GM12878 (cell line): ENCODE measurements at regions not wholly inside any gene's neighbourhood (a gene's known extent, or its start where the extent isn't known, plus 50 kb on each side); places are given as distances from the start of the nearest gene placed in this dataset.

Experiments
- ATAC-seq: fragments of 200-7000 bp; cut with Tn5 transposase; 3 replicates; pipeline ENCODE4 v1.9.1; 2020; ENCODE audit warnings: mild to moderate bottlenecking, moderate library complexity
- BruUV-seq: library from RNA; stranded (reverse); fragments of 400-500 nt; replicated peaks from 2 replicates; lab custom pipeline; 2021; lab: Mats Ljungman, UMichigan
- CTCF ChIA-PET: fragments of 300-600 bp; sonication (Branson Sonifier 250); formaldehyde crosslinking; extraction: SDS; loops from one replicate; lab custom pipeline; 2021; ENCODE audit warnings: inconsistent platforms; lab: Yijun Ruan, JAX
- POLR2A ChIA-PET: fragments of 350-600 bp; formaldehyde crosslinking; extraction: SDS; loops from one replicate; lab custom pipeline; 2021; ENCODE audit warnings: inconsistent platforms; lab: Charles Lee
- RAD21 ChIA-PET: fragments of 300-600 bp; sonication (Branson Sonifier 250); formaldehyde crosslinking; loops from one replicate; lab custom pipeline; 2023; ENCODE audit warnings: antibody characterized with exemption; ENCODE audit not compliant: unreplicated experiment; lab: Charles Lee
- SMC1A ChIA-PET: fragments of 300-600 bp; sonication (Branson Sonifier 250); formaldehyde crosslinking; loops from one replicate; lab custom pipeline; 2023; ENCODE audit not compliant: unreplicated experiment, uncharacterized antibody; lab: Charles Lee
- DNase-seq: peaks from one replicate; pipeline ENCODE4 v3.0.0-alpha.2; 2011; ENCODE audit warnings: low read depth, low spot score
- FAIRE-seq: peaks from 3 replicates; lab custom pipeline; 2011; peaks lifted over from hg19 to GRCh38; lab: Jason Lieb, UNC
- H2AFZ ChIP-seq: 2 replicates; pipeline ENCODE4 v1.6.0; 2011; ENCODE audit warnings: low read depth, low read length, control low read depth; ENCODE audit not compliant: control insufficient read depth
- H3K27ac ChIP-seq: 2 replicates; pipeline ENCODE4 v1.5.1; 2011; ENCODE audit warnings: control low read depth; ENCODE audit not compliant: control insufficient read depth, insufficient read depth
- H3K27me3 ChIP-seq, 2 experiments: replicated peaks in 1 of 2; 2 replicates each; pipeline versions ENCODE4 v1.6.0 to v1.6.1; 2011; ENCODE audit warnings: low read length in 1 of 2; ENCODE audit not compliant: control insufficient read depth in 2 of 2, insufficient read depth in 2 of 2
- H3K36me3 ChIP-seq, 2 experiments: 2 replicates each; pipeline ENCODE4 v1.5.1; 2011; ENCODE audit warnings: low read length in 1 of 2; ENCODE audit not compliant: control insufficient read depth in 2 of 2, insufficient read depth in 2 of 2
- H3K4me1 ChIP-seq: 2 replicates; pipeline ENCODE4 v1.6.1; 2011; ENCODE audit warnings: mild to moderate bottlenecking, low read length, moderate library complexity, mixed read lengths; ENCODE audit not compliant: control insufficient read depth, insufficient read depth
- H3K4me2 ChIP-seq: 2 replicates; pipeline ENCODE4 v1.6.0; 2011; ENCODE audit warnings: control low read depth; ENCODE audit not compliant: control insufficient read depth, insufficient read depth
- H3K4me3 ChIP-seq: fragments of 200-600 bp; sonication (generic); 2 replicates; pipeline ENCODE4 v1.5.1; 2016
- H3K79me2 ChIP-seq: 2 replicates; pipeline ENCODE4 v1.6.0; 2011; ENCODE audit warnings: low read length; ENCODE audit not compliant: control insufficient read depth, insufficient read depth
- H3K9ac ChIP-seq: 2 replicates; pipeline ENCODE4 v1.8.0; 2011; ENCODE audit warnings: low read length, control low read depth, mixed read lengths; ENCODE audit not compliant: control insufficient read depth, insufficient read depth
- H3K9me3 ChIP-seq: replicated peaks from 3 replicates; pipeline ENCODE4 v1.5.1; 2011; ENCODE audit warnings: mild to moderate bottlenecking, low read length; ENCODE audit not compliant: control insufficient read depth, insufficient read depth
- H4K20me1 ChIP-seq: 2 replicates; pipeline ENCODE4 v1.6.0; 2011; ENCODE audit not compliant: control insufficient read depth, insufficient read depth
- ASH2L ChIP-seq: fragments of 300-600, 200-600 bp; sonication (generic); IDR thresholded peaks from 2 replicates; pipeline ENCODE4 v1.6.1; 2017; ENCODE audit warnings: low read depth, mild to moderate bottlenecking, borderline replicate concordance
- BMI1 ChIP-seq: fragments of 450-650 bp; IDR thresholded peaks from 2 replicates; pipeline ENCODE4 v1.6.1; 2016; ENCODE audit warnings: mild to moderate bottlenecking, moderate library complexity, borderline replicate concordance
- JUND ChIP-seq: IDR thresholded peaks from 2 replicates; pipeline ENCODE4 v1.6.1; 2012; ENCODE audit warnings: low read depth, mild to moderate bottlenecking, low read length, improper control_type of control experiment, moderate library complexity
- LARP7 ChIP-seq: fragments of 450-650 bp; IDR thresholded peaks from 2 replicates; pipeline ENCODE4 v1.6.1; 2017; ENCODE audit warnings: mild to moderate bottlenecking
- MEF2A ChIP-seq: IDR thresholded peaks from 2 replicates; pipeline ENCODE4 v1.6.1; 2011; ENCODE audit warnings: low read depth, mild to moderate bottlenecking, low read length, moderate library complexity; ENCODE audit not compliant: insufficient read depth
- POLR2AphosphoS5 ChIP-seq: IDR thresholded peaks from 2 replicates; pipeline ENCODE4 v1.6.1; 2011; ENCODE audit warnings: mild to moderate bottlenecking, low read length, inconsistent platforms
- RFX5 ChIP-seq: IDR thresholded peaks from 2 replicates; pipeline ENCODE4 v1.6.1; 2011; ENCODE audit warnings: low read depth, low read length, improper control_type of control experiment
- SREBF2 ChIP-seq: IDR thresholded peaks from 2 replicates; pipeline ENCODE4 v1.6.1; 2012; ENCODE audit warnings: mild to moderate bottlenecking, low read length
- TARDBP ChIP-seq: IDR thresholded peaks from 2 replicates; pipeline ENCODE4 v1.6.1; 2016; ENCODE audit warnings: borderline replicate concordance
- WGBS: methylation state at CpG from one replicate; pipeline ENCODE4 v1.1.6; 2016; ENCODE audit warnings: low lambda C conversion rate; ENCODE audit not compliant: insufficient replicate concordance, insufficient coverage; ENCODE audit errors: missing lambda C conversion rate; 5-methylcytosine and 5-hydroxymethylcytosine counted together
- in situ Hi-C: fragments of 300-500 bp; cut with MboI; formaldehyde crosslinking; loops from 9 replicates; pipeline ENCODE4 v1.14.3; 2018; ENCODE audit warnings: mixed read lengths
- intact Hi-C: fragments of 100-400 bp; cut with micrococcal nuclease; formaldehyde crosslinking; loops from one replicate; pipeline ENCODE4 v1.14.2; 2022; ENCODE audit not compliant: unreplicated experiment
- TF ChIP-seq, protein P1 (sequence below): fragments of 450-650 bp; IDR thresholded peaks from 2 replicates; pipeline ENCODE4 v1.6.1; 2017; ENCODE audit warnings: borderline replicate concordance
- TF ChIP-seq, protein P2 (sequence below): fragments of 450-650 bp; formaldehyde crosslinking; IDR thresholded peaks from 2 replicates; pipeline ENCODE4 v1.4.0; 2022; ENCODE audit warnings: mild to moderate bottlenecking, moderate library complexity

DNA sequence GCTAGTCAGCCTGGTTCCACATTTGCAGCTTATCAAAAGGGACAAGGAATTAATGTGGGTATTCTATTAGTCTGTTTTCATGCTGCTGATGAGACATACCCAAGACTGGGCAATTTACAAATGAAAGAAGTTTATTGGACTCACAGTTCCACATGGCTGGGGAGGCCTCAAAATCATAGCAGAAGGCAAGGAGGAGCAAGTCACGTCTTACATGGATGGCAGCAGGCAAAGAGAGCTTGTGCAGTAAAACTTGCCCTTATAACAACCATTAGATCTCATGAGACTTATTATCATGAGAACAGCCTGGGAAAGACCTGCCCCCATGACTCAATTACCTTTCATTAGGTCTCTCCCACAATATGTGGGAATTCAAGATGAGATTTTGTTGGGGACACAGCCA lies 689.1 kb upstream of the MARCKS start:
- DNase-seq (no peak), FAIRE-seq (no peak), ATAC-seq (no peak)
- Histone ChIP-seq H3K27ac (no peak overlapping the region), H3K4me2 (no peak overlapping the region), H3K36me3 (no peaks in the 10 kb centered on the region), H3K9ac (no peak overlapping the region), H4K20me1 (no peaks in the 10 kb centered on the region), H3K4me1 (no peaks in the 10 kb centered on the region), H3K9me3 (no peaks in the 10 kb centered on the region), H3K79me2 (no peaks in the 10 kb centered on the region), H3K4me3 (no peak overlapping the region), H3K27me3 (no peaks in the 10 kb centered on the region), H2AFZ (no peak overlapping the region)
- WGBS: 0% methylated on average over 1 of the region's 1 CpG
- BruUV-seq: no TSS peak
- SMC1A ChIA-PET: interaction anchor here (1.0 kb wide), 1 partner anchor 21 kb away, joined by 3 read pairs; no protein-coding TSS in a partner anchor
- CTCF ChIA-PET: interaction anchor here (1.3 kb wide), 1 partner anchor 9 kb away, joined by 3 read pairs; no protein-coding TSS in a partner anchor
- in situ Hi-C loops (no loop called here), intact Hi-C loops (no loop called here)
- RAD21 ChIA-PET: no interaction called here
- no peak for TF ChIP-seq TARDBP
- no peak for TF ChIP-seq MEF2A
- no peak for TF ChIP-seq SREBF2
- TF ChIP-seq JUND: no peak
- no peak for TF ChIP-seq ASH2L
- TF ChIP-seq, protein P1, sequence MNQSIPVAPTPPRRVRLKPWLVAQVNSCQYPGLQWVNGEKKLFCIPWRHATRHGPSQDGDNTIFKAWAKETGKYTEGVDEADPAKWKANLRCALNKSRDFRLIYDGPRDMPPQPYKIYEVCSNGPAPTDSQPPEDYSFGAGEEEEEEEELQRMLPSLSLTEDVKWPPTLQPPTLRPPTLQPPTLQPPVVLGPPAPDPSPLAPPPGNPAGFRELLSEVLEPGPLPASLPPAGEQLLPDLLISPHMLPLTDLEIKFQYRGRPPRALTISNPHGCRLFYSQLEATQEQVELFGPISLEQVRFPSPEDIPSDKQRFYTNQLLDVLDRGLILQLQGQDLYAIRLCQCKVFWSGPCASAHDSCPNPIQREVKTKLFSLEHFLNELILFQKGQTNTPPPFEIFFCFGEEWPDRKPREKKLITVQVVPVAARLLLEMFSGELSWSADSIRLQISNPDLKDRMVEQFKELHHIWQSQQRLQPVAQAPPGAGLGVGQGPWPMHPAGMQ: no peak
- TF ChIP-seq BMI1: no peak
- TF ChIP-seq RFX5: no peak
- TF ChIP-seq LARP7: no peak
- TF ChIP-seq, protein P2, sequence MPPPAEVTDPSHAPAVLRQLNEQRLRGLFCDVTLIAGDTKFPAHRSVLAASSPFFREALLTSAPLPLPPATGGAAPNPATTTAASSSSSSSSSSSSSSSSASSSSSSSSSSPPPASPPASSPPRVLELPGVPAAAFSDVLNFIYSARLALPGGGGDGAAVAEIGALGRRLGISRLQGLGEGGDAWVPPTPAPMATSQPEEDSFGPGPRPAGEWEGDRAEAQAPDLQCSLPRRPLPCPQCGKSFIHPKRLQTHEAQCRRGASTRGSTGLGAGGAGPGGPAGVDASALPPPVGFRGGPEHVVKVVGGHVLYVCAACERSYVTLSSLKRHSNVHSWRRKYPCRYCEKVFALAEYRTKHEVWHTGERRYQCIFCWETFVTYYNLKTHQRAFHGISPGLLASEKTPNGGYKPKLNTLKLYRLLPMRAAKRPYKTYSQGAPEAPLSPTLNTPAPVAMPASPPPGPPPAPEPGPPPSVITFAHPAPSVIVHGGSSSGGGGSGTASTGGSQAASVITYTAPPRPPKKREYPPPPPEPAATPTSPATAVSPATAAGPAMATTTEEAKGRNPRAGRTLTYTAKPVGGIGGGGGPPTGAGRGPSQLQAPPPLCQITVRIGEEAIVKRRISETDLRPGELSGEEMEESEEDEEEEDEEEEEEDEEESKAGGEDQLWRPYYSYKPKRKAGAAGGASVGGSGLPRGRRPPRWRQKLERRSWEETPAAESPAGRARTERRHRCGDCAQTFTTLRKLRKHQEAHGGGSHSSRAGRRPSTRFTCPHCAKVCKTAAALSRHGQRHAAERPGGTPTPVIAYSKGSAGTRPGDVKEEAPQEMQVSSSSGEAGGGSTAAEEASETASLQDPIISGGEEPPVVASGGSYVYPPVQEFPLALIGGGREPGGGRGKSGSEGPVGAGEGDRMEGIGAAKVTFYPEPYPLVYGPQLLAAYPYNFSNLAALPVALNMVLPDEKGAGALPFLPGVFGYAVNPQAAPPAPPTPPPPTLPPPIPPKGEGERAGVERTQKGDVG (CRISPR knock-in tag): no peak
- no peak for TF ChIP-seq POLR2AphosphoS5
- POLR2A ChIA-PET: no interaction called here
